K562 (cell line): ENCODE measurements at regions not wholly inside any gene's neighbourhood (a gene's known extent, or its start where the extent isn't known, plus 50 kb on each side); places are given as distances from the start of the nearest gene placed in this dataset.

Experiments used
- ASH1L ChIP-seq: fragments of 450-650 bp; IDR thresholded peaks from 2 replicates; pipeline ENCODE4 v1.6.1; 2018; ENCODE audit warnings: borderline replicate concordance, mild to moderate bottlenecking, low read depth; ENCODE audit not compliant: partially characterized antibody
- CBFA2T2 ChIP-seq: fragments of 450-650 bp; conservative IDR thresholded peaks from 2 replicates; pipeline ENCODE4 v1.6.1; 2017; ENCODE audit warnings: mild to moderate bottlenecking
- COPS2 ChIP-seq: fragments of 450-650 bp; conservative IDR thresholded peaks from 2 replicates; pipeline ENCODE4 v1.6.1; 2016; ENCODE audit warnings: mild to moderate bottlenecking, moderate library complexity
- E2F3 ChIP-seq: fragments of 250-450 bp; sonication (Bioruptor Pico); IDR thresholded peaks from 2 replicates; pipeline ENCODE4 v1.4.0; 2020; ENCODE audit warnings: mild to moderate bottlenecking
- EZH2 ChIP-seq: IDR thresholded peaks from 2 replicates; pipeline ENCODE4 v1.6.1; 2012; ENCODE audit warnings: low read depth, mild to moderate bottlenecking, inconsistent platforms, low read length, borderline replicate concordance
- GABPB1 ChIP-seq: sonication (generic); formaldehyde crosslinking; IDR thresholded peaks from 2 replicates; pipeline ENCODE4 v1.8.0; 2022; ENCODE audit warnings: mild to moderate bottlenecking, missing genetic modification reagents
- MAX ChIP-seq: sonication (generic); formaldehyde crosslinking; IDR thresholded peaks from 2 replicates; pipeline ENCODE4 v1.9.0; 2022; ENCODE audit warnings: mild to moderate bottlenecking, missing genetic modification reagents
- MIER1 ChIP-seq: fragments of 450-650 bp; IDR thresholded peaks from 2 replicates; pipeline ENCODE4 v1.6.1; 2016; ENCODE audit warnings: antibody characterized with exemption, mild to moderate bottlenecking, low read depth
- POU5F1 ChIP-seq: fragments of 150-350 bp; IDR thresholded peaks from 2 replicates; pipeline ENCODE4 v1.6.1; 2014; ENCODE audit warnings: borderline replicate concordance, low read length, low read depth, mild to moderate bottlenecking; ENCODE audit not compliant: partially characterized antibody
- RCOR1 ChIP-seq, 2 experiments: IDR thresholded peaks; 2 replicates each; pipeline ENCODE4 v1.6.1; 2012; ENCODE audit warnings: low read depth in 2 of 2, low read length in 2 of 2, borderline replicate concordance in 1 of 2, improper control_type of control experiment in 1 of 2
- STAT5A ChIP-seq: IDR thresholded peaks from 2 replicates; pipeline ENCODE4 v1.6.1; 2012; ENCODE audit warnings: low read length, inconsistent platforms, borderline replicate concordance
- XRCC3 ChIP-seq: fragments of 450-650 bp; IDR thresholded peaks from 2 replicates; pipeline ENCODE4 v1.6.1; 2017; ENCODE audit warnings: mild to moderate bottlenecking, moderate library complexity
- ZBED1 ChIP-seq: IDR thresholded peaks from 2 replicates; pipeline ENCODE4 v1.6.1; 2014
- ZFPM2 ChIP-seq: fragments of 250-450 bp; sonication (Bioruptor Pico); IDR thresholded peaks from 2 replicates; pipeline ENCODE4 v1.5.1; 2022; ENCODE audit warnings: mild to moderate bottlenecking
- ZNF165 ChIP-seq: fragments of 250-450 bp; sonication (Bioruptor Pico); IDR thresholded peaks from 2 replicates; pipeline ENCODE4 v1.4.0; 2020; ENCODE audit warnings: borderline replicate concordance
- ZNF175 ChIP-seq: fragments of 200-800 bp; sonication (Bioruptor generic); IDR thresholded peaks from 2 replicates; pipeline ENCODE4 v1.6.1; 2016; ENCODE audit warnings: low read depth, mild to moderate bottlenecking, missing genetic modification characterization, missing compliant biosample characterization
- ZNF212 ChIP-seq: fragments of 450-650 bp; formaldehyde crosslinking; IDR thresholded peaks from 2 replicates; pipeline ENCODE4 v1.4.0; 2020; ENCODE audit warnings: mild to moderate bottlenecking
- ZNF77 ChIP-seq: fragments of 250-450 bp; sonication (Bioruptor Pico); IDR thresholded peaks from 2 replicates; pipeline ENCODE4 v1.5.0; 2020
- TF ChIP-seq, protein P1 (sequence below): fragments of 250-450 bp; sonication (Bioruptor Pico); IDR thresholded peaks from 2 replicates; pipeline ENCODE4 v1.4.0; 2020; ENCODE audit warnings: mild to moderate bottlenecking, moderate library complexity
- TF ChIP-seq, protein P2 (sequence below), 3 experiments: IDR thresholded peaks in 2 of 3; conservative IDR thresholded peaks in 1 of 3; 2 replicates each; pipeline ENCODE4 v1.5.1; 2011 to 2012; ENCODE audit warnings: low read length in 3 of 3, mild to moderate bottlenecking in 3 of 3, control low read depth in 2 of 3, improper control_type of control experiment in 1 of 3, inconsistent platforms in 1 of 3, low read depth in 1 of 3, mixed read lengths in 1 of 3, moderate library complexity in 1 of 3; ENCODE audit not compliant: insufficient read depth in 2 of 3
- TF ChIP-seq, protein P3 (sequence below): sonication (generic); formaldehyde crosslinking; IDR thresholded peaks from 2 replicates; pipeline ENCODE4 v1.8.1; 2023; ENCODE audit warnings: mild to moderate bottlenecking, missing genetic modification reagents, moderate library complexity
- TF ChIP-seq, protein P4 (sequence below): sonication (generic); formaldehyde crosslinking; IDR thresholded peaks from 2 replicates; pipeline ENCODE4 v1.5.0; 2020; ENCODE audit warnings: missing genetic modification reagents

GRCh38 chr5:3827624-3828023 is 232.0 kb downstream of the IRX1 start (continued):
- TF ChIP-seq ASH1L (no peak), ZNF77 (no peak), MAX (CRISPR knock-in tag) (no peak), CBFA2T2 (0 out of 2 replicates have a peak, but pooled peaks have one; percentile 26), ZNF165 (no peak), ZBED1 (no peak), ZFPM2 (CRISPR knock-in tag) (no peak), POU5F1 (no peak), E2F3 (CRISPR knock-in tag) (no peak), GABPB1 (CRISPR knock-in tag) (no peak), ZNF212 (CRISPR knock-in tag) (no peak), XRCC3 (no peak), STAT5A (no peak), MIER1 (no peak), EZH2 (no peak), COPS2 (no peak), ZNF175 (CRISPR knock-in tag) (no peak), RCOR1 (IDR thresholded peaks at IDR 0.05; ENCODE audit: borderline replicate concordance in 1 of 2, low read depth in 2 of 2, low read length in 2 of 2) (no peak)
- TF ChIP-seq, protein P1, sequence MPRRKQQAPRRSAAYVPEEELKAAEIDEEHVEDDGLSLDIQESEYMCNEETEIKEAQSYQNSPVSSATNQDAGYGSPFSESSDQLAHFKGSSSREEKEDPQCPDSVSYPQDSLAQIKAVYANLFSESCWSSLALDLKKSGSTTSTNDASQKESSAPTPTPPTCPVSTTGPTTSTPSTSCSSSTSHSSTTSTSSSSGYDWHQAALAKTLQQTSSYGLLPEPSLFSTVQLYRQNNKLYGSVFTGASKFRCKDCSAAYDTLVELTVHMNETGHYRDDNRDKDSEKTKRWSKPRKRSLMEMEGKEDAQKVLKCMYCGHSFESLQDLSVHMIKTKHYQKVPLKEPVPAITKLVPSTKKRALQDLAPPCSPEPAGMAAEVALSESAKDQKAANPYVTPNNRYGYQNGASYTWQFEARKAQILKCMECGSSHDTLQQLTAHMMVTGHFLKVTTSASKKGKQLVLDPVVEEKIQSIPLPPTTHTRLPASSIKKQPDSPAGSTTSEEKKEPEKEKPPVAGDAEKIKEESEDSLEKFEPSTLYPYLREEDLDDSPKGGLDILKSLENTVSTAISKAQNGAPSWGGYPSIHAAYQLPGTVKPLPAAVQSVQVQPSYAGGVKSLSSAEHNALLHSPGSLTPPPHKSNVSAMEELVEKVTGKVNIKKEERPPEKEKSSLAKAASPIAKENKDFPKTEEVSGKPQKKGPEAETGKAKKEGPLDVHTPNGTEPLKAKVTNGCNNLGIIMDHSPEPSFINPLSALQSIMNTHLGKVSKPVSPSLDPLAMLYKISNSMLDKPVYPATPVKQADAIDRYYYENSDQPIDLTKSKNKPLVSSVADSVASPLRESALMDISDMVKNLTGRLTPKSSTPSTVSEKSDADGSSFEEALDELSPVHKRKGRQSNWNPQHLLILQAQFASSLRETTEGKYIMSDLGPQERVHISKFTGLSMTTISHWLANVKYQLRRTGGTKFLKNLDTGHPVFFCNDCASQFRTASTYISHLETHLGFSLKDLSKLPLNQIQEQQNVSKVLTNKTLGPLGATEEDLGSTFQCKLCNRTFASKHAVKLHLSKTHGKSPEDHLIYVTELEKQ, result no peak
- TF ChIP-seq, protein P2, sequence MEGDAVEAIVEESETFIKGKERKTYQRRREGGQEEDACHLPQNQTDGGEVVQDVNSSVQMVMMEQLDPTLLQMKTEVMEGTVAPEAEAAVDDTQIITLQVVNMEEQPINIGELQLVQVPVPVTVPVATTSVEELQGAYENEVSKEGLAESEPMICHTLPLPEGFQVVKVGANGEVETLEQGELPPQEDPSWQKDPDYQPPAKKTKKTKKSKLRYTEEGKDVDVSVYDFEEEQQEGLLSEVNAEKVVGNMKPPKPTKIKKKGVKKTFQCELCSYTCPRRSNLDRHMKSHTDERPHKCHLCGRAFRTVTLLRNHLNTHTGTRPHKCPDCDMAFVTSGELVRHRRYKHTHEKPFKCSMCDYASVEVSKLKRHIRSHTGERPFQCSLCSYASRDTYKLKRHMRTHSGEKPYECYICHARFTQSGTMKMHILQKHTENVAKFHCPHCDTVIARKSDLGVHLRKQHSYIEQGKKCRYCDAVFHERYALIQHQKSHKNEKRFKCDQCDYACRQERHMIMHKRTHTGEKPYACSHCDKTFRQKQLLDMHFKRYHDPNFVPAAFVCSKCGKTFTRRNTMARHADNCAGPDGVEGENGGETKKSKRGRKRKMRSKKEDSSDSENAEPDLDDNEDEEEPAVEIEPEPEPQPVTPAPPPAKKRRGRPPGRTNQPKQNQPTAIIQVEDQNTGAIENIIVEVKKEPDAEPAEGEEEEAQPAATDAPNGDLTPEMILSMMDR (IDR thresholded peaks at IDR 0.05 in 2 of 3, conservative IDR thresholded peaks at IDR 0.05 in 1 of 3; ENCODE audit: insufficient read depth in 2 of 3, low read depth in 1 of 3, low read length in 3 of 3), result no peak
- TF ChIP-seq, protein P3, sequence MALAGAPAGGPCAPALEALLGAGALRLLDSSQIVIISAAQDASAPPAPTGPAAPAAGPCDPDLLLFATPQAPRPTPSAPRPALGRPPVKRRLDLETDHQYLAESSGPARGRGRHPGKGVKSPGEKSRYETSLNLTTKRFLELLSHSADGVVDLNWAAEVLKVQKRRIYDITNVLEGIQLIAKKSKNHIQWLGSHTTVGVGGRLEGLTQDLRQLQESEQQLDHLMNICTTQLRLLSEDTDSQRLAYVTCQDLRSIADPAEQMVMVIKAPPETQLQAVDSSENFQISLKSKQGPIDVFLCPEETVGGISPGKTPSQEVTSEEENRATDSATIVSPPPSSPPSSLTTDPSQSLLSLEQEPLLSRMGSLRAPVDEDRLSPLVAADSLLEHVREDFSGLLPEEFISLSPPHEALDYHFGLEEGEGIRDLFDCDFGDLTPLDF (CRISPR knock-in tag), result no peak
- TF ChIP-seq, protein P4, sequence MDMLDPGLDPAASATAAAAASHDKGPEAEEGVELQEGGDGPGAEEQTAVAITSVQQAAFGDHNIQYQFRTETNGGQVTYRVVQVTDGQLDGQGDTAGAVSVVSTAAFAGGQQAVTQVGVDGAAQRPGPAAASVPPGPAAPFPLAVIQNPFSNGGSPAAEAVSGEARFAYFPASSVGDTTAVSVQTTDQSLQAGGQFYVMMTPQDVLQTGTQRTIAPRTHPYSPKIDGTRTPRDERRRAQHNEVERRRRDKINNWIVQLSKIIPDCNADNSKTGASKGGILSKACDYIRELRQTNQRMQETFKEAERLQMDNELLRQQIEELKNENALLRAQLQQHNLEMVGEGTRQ (CRISPR knock-in tag), result no peak
